HG03159 (cell line): ENCODE measurements at regions not wholly inside any gene's neighbourhood (a gene's known extent, or its start where the extent isn't known, plus 50 kb on each side); places are given as distances from the start of the nearest gene placed in this dataset.

Source experiments
- ATAC-seq: cut with Tn5 transposase; IDR thresholded peaks from one replicate; pipeline ENCODE4 v1.9.1; 2021; ENCODE audit warnings: mild to moderate bottlenecking, moderate library complexity; ENCODE audit not compliant: unreplicated experiment

- no peak for ATAC-seq
These were observed 163.6 kb upstream of the TARS1 start for GRCh38 chr5:33277061-33277650.

DNA sequence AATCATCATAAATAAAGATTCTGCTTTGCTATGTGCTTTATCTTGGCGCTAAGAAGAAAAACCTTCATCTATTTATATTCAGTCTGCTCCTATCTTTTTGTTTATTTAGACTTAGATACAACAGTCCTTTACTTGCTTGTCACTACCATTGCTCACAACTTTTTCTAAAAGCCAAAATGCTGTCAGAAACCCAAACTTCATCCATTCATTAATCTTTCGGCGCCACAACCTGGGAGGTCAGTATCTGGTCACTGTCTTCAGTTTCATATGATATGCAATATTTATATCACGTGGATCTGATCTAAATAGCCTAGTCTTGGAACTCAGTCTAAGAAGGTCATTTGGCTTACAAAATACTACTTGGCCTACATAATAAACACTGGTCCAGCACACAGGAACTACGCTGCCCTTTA lies 159.3 kb upstream of the TARS1 start:
- no peak for ATAC-seq

GRCh38 chr5:33282157-33282556 lies 158.6 kb upstream of the TARS1 start:
- ATAC-seq = no peak

DNA sequence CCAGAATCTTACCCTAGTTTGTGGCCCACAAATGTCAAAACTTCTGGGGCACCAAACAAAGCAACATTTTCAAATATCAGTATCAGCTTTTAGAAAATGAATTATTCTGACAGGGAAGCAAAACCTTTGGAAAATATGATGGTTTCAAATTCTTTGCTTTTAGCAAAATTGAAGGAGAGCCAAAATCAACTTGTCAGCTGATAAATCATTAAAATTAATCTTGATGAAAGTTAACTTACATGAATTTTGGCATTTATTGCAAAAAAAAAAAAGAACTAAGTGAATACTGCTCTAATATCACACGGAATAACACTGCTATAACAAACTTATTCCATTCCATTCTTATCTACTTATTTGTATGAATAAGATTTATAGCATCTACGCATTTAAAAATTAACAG lies 158.1 kb upstream of the TARS1 start:
- no peak for ATAC-seq

GRCh38 chr5:33283243-33283642 lies 157.5 kb upstream of the TARS1 start:
- no peak for ATAC-seq

DNA sequence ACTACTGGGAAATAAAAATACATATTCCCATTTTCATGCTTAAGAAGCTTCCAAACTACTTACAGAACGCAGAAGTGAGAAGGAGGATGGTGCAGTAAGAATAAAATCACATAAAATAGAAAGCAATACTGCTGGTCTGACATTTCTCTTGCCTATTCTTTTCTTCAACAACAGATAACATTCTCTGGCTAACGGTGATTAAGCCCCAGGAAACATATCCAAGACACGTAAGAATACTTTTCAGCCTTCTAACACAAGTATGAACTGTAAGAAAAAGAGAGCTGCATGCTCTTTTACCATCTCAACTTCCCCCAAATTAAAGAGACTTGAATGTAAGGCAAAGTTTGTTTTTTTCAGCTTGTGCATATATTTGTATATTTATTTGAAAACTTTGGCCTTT lies 156.1 kb upstream of the TARS1 start:
- no peak for ATAC-seq

DNA sequence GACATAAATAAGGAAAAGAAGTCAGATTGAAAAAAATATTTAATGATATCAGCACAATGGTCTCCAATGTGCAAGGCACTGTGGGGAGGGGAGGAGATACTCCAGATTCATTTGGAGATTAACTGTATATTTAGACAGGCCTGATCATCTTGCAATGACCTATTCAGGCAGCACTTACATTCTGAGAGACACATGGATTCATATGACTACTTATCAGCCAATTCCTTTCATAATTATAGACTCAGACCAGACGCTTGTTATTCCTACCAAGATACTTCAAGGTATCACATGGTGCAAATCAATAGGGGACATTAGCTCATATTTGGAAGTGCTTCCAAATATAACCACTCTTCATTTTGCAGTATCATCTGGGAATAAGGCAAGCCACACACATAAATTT lies 153.5 kb upstream of the TARS1 start:
- no peak for ATAC-seq

DNA sequence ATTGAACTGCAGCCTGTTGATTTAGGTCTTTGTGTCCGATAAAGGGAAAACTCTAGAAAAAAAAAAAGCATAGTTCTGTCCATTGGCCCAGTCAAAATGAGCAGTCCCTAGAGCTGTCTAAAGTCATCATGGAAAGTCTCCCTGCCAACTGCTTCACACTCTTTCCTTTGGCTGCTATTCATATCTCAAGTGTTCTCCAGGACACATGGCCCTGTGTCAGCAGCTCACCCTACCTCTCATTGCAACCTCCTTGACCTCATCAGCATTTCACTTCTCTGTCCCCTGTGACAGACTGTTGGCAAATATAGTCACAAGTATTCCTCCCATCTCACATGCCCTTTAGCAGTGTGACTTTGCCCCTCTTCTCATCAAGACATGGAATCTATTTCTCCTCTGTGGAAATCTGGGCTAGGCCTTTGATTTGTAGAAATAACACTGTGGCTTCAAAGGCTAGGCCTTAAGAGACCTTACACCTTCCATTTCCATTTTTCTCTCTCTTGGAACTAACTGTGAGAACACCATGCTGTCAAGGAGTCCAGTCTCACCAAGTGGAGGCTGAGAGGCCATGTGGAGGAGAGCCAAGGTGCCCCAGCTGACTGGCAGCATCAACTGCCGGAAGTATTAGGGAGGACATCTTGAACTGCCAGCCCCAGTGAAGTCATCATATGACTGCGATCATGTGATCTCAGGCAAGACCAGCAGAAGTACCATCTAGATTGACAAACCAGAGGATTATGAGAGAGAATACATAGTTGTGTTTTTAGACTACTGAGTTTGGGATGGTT lies 149.4 kb upstream of the TARS1 start:
- no peak for ATAC-seq

DNA sequence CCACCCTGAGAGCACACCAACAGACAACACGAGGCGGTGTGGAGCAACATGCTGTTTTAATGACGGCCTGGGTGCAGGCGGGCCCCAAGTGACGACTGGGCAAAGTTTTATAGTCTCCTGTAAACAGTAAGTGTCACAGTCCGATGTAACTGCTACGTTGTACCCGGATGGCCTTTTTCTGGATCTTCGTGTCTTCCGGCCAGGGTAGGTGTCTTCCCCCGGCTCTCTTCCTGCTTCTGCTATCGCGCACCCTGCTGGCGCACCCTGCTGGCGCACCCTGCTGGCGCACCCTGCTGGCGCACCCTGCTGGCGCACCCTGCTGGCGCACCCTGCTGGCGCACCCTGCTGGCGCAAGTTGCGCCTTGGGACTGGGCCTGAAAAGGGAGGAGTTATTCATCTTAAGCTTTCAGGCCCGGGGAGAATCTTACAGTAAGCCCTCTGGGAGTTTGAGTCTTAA lies 143.0 kb upstream of the TARS1 start:
- no peak for ATAC-seq

DNA sequence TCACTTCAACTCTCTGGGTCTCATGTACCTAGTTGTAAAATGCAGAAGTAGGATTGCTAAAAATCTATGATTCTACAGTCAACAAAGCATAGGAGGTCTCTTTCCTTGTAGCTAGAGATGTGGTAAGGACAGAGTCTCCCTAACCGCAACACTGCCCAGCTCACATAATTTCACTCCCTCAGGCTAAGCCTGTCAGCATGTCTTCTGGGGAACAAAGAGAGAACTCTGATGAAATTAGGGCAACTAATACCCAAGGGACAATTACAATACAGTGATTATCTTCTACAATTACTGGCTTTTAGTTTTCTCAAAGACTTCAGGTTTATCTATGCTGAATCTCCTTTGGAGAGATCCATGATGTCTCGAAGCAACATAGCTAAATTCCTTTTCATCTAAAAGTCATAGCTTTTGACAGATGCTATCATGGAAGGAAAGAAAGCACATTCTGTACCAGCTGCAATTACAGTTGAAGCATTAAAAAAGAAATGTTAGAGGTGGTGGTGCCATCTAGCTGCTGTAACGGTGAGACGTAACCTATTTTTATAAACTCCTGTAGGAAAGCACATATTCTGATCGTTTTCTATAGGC lies 141.1 kb upstream of the TARS1 start:
- ATAC-seq = peak; percentile 36

DNA sequence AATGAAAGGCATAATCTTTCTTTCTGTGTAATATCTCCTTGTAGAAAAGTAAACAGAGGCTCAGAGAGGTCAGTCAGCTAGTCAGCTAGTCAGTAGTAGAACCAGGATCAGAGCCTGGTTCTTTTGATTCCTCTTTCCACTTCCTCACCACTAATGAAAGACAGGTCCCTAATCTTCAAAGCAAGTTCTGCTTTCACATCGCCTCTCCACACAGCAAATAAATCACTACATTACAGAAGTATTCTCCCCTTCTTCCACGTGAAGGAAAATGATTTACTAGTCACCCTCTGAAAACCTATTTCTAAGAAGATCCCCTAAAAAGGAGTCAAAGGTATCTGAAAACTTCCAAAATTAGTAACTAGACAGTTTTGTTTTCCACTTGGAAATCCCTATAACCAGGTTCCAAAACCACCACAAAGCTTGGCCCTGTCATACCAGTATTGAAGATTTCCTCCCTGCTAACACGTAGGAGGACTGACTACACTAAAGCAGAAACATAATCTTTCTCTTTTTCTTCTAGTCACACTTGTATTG lies 140.5 kb upstream of the TARS1 start:
- peak; percentile 75 for ATAC-seq

DNA sequence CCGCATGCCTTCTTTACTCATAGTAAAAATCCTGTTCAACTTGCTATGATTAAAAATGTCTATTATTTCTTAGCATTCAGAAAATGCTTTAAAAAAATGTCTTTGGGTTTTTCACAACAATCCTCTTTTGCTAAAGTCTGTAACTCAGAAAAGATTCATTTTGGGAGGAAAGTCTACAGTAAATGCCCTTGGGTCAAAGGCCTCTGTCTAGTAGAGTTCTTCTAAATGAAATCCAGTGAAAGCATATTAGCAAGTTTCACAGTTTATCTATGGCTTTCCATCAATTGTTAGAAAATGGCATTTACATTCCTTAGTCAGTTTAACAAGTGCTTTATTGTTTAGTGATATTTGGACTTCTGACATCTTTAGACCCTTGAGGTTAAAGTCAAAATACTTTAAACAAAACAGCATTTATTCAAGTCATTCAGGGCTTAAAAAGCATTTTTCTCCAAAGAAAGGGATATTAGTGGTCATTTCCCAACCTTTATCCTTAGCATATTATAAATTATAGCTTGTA lies 137.1 kb upstream of the TARS1 start:
- no peak for ATAC-seq

GRCh38 chr5:33304601-33305000 lies 136.2 kb upstream of the TARS1 start:
- ATAC-seq = no peak

DNA sequence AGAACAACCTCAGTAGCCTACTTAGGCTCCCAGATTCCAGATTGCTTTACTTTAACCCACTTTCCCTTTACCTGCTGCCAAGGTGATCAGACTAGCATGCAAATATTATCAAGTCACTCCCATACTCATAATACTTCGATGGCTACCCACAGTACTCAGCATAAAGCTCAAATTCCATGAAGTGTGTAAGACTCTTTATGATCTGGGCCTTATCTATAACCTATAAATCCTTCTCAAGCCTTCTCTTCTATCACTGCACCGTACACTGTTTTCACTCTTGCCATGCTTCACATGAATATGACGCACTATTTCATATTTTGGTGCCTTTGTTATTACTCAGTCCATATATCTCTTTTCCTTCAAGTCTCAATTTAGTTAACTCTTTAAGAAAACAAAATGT lies 135.2 kb upstream of the TARS1 start:
- no peak for ATAC-seq

DNA sequence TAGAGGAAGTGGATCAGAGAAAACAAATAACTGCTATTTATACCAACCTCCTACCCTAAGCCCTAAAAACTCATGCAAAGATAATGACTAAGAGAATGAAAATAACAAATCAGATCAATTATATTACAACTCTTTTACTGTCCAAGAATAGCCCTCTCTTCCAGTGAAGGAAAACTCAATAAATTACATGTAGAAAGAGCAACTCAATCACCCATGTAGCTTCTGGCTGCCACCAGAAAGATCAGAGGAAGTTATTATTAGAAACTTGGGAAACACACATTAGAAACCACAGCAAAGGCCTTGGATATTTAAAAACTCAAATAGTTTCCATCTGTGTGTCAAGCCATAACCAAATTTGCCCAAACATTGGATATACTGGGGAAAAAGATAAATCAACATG lies 134.0 kb upstream of the TARS1 start:
- no peak for ATAC-seq

DNA sequence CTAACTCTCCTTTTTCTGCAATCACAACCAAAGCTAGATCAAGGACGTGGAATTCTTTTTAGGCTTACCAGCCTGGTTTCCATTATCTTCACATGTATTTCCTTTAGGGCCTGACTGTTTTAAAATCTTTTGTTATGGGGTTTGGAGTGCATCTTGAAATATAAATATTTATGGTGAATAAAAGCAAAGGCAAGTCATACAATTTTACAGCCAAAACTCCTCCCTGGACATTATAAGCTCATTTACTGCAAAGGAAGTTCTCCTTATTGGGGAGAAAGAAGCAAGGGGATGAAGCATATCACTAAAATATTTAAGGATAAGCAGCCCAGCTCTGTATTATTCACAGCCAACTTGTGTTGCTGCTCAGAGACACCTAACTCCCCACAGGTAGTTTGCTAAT lies 132.2 kb upstream of the TARS1 start:
- no peak for ATAC-seq

DNA sequence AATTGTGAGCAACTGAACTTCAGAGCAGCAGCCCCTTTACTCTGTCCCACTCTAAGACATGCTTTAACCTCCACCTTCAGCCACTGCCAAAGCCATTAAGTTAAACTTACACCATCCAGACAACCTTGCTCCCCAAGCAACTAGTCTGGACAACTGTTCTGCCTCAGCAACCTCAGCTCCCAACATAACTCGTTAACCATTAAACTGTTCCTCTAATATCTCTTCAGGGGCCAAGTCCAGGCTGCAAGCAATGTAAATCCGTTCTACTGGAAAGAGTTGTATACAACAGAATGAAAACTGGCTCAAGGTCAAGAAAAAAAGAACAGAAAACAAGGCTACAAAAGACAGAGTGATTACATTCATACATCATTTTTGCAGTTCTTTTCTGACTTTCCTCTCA lies 131.7 kb upstream of the TARS1 start:
- ATAC-seq = no peak

- ATAC-seq = no peak
These were observed 131.0 kb upstream of the TARS1 start for GRCh38 chr5:33309536-33310345.

DNA sequence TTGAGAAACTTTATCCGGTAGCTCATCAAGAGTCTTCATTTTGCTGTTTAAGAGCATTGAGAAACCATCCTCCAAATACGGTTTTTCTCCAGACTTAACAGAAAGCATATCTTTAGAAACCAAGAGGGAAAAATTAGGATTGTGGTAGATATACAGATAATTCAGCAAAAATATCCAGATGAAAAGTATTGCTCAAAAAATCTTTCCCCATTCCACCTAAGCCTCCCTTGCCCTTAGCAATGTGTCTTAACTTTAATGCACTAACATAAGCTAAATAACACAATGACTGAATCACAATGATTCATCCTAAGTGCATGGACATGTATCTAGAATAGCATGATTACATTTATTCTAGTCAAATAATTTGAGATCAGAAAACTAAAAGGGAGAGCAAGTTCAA lies 130.3 kb upstream of the TARS1 start:
- ATAC-seq = no peak

GRCh38 chr5:33311893-33312292 lies 128.9 kb upstream of the TARS1 start:
- no peak for ATAC-seq
